HG02588 (cell line): ENCODE measurements at regions not wholly inside any gene's neighbourhood (a gene's known extent, or its start where the extent isn't known, plus 50 kb on each side); places are given as distances from the start of the nearest gene placed in this dataset.
"Not testable (repeated sequence)": the region's sequence is repeated elsewhere in the genome, so short reads cannot be mapped to it uniquely, and the experiment has no call there.

Source experiments
- ATAC-seq: cut with Tn5 transposase; IDR thresholded peaks from one replicate; pipeline ENCODE4 v1.9.1; 2021; ENCODE audit warnings: mild to moderate bottlenecking, moderate library complexity; ENCODE audit not compliant: unreplicated experiment

- no peak for ATAC-seq
These were observed 573.9 kb downstream of the TMA16 start for GRCh38 chr4:164068392-164068791.

- no peak for ATAC-seq
These were observed 576.1 kb downstream of the TMA16 start for GRCh38 chr4:164070625-164071024.

GRCh38 chr4:164081371-164081770 is 586.9 kb downstream of the TMA16 start:
- no peak for ATAC-seq

- no peak for ATAC-seq
These were observed 587.3 kb downstream of the TMA16 start for GRCh38 chr4:164081801-164082200.

GRCh38 chr4:164087733-164088132 is 593.2 kb downstream of the TMA16 start:
- ATAC-seq: no peak

- ATAC-seq: no peak
These were observed 601.0 kb downstream of the TMA16 start for GRCh38 chr4:164095313-164096110.

GRCh38 chr4:164096766-164097518 is 602.5 kb downstream of the TMA16 start:
- no peak for ATAC-seq

- not testable (repeated sequence) for ATAC-seq
These were observed 606.4 kb downstream of the TMA16 start for GRCh38 chr4:164100741-164101365.

- no peak for ATAC-seq
These were observed 614.5 kb downstream of the TMA16 start for GRCh38 chr4:164108971-164109370.

GRCh38 chr4:164109503-164109902 is 615.0 kb downstream of the TMA16 start:
- ATAC-seq: no peak

GRCh38 chr4:164115236-164115635 is 620.7 kb downstream of the TMA16 start:
- no peak for ATAC-seq

- no peak for ATAC-seq
These were observed 621.8 kb downstream of the TMA16 start for GRCh38 chr4:164116286-164116685.

- ATAC-seq: no peak
These were observed 619.5 kb upstream of the SMIM31 start for GRCh38 chr4:164134388-164134787.

- no peak for ATAC-seq
These were observed 617.7 kb upstream of the SMIM31 start for GRCh38 chr4:164136180-164136616.

GRCh38 chr4:164138521-164138920 is 615.4 kb upstream of the SMIM31 start:
- no peak for ATAC-seq

GRCh38 chr4:164139291-164139690 is 614.6 kb upstream of the SMIM31 start:
- no peak for ATAC-seq

GRCh38 chr4:164141755-164142375 is 612.1 kb upstream of the SMIM31 start:
- ATAC-seq: not testable (repeated sequence)

- no peak for ATAC-seq
These were observed 599.5 kb upstream of the SMIM31 start for GRCh38 chr4:164154416-164154815.

- no peak for ATAC-seq
These were observed 584.3 kb upstream of the SMIM31 start for GRCh38 chr4:164169591-164169990.

- no peak for ATAC-seq
These were observed 576.8 kb upstream of the SMIM31 start for GRCh38 chr4:164177153-164177552.

GRCh38 chr4:164177753-164178152 is 576.2 kb upstream of the SMIM31 start:
- no peak for ATAC-seq
